ENCODE measurements at regions not wholly inside any gene's neighbourhood (a gene's known extent, or its start where the extent isn't known, plus 50 kb on each side); places are given as distances from the start of the nearest gene placed in this dataset.

- TF ChIP-seq POLR2A (IDR thresholded peaks at IDR 0.05; ENCODE audit: control extremely low read depth in 1 of 2, low read depth in 2 of 2, low read length in 2 of 2) (no peak), HDAC2 (IDR thresholded peaks at IDR 0.05; ENCODE audit: borderline replicate concordance in 1 of 2, low read depth in 2 of 2, low read length in 2 of 2) (no peak), NRF1 (IDR thresholded peaks at IDR 0.05; ENCODE audit: low read depth, low read length) (no peak), POLR2AphosphoS5 (IDR thresholded peaks at IDR 0.05; ENCODE audit: low read depth, low read length) (no peak), EP300 (IDR thresholded peaks at IDR 0.05; ENCODE audit: borderline replicate concordance in 1 of 2, low read depth in 2 of 2, low read length in 2 of 2) (no peak), SIX5 (IDR thresholded peaks at IDR 0.05; ENCODE audit: low read depth, low read length) (no peak), TBP (IDR thresholded peaks at IDR 0.05; ENCODE audit: low read depth, low read length) (no peak), YY1 (IDR thresholded peaks at IDR 0.05; ENCODE audit: low read depth, low read length) (no peak), EZH2 (IDR thresholded peaks at IDR 0.05; ENCODE audit: low read depth, low read length, severe bottlenecking) (no peak), TAF1 (IDR thresholded peaks at IDR 0.05; ENCODE audit: low read depth, low read length) (no peak), HDAC6 (IDR thresholded peaks at IDR 0.05; ENCODE audit: low read depth, low read length) (no peak), FOSL1 (IDR thresholded peaks at IDR 0.05; ENCODE audit: insufficient read depth, low read depth, low read length) (no peak)
- TF ChIP-seq, protein P1, sequence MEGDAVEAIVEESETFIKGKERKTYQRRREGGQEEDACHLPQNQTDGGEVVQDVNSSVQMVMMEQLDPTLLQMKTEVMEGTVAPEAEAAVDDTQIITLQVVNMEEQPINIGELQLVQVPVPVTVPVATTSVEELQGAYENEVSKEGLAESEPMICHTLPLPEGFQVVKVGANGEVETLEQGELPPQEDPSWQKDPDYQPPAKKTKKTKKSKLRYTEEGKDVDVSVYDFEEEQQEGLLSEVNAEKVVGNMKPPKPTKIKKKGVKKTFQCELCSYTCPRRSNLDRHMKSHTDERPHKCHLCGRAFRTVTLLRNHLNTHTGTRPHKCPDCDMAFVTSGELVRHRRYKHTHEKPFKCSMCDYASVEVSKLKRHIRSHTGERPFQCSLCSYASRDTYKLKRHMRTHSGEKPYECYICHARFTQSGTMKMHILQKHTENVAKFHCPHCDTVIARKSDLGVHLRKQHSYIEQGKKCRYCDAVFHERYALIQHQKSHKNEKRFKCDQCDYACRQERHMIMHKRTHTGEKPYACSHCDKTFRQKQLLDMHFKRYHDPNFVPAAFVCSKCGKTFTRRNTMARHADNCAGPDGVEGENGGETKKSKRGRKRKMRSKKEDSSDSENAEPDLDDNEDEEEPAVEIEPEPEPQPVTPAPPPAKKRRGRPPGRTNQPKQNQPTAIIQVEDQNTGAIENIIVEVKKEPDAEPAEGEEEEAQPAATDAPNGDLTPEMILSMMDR (IDR thresholded peaks at IDR 0.05; ENCODE audit: control extremely low read depth in 1 of 3, insufficient read depth in 1 of 3, low read depth in 1 of 3, low read length in 3 of 3): no peak
Observed at GRCh38 chr2:173584000-173584399, 229.3 kb downstream of the CDCA7 start.
